ENCODE measurements at regions not wholly inside any gene's neighbourhood (a gene's known extent, or its start where the extent isn't known, plus 50 kb on each side); places are given as distances from the start of the nearest gene placed in this dataset.

DNA sequence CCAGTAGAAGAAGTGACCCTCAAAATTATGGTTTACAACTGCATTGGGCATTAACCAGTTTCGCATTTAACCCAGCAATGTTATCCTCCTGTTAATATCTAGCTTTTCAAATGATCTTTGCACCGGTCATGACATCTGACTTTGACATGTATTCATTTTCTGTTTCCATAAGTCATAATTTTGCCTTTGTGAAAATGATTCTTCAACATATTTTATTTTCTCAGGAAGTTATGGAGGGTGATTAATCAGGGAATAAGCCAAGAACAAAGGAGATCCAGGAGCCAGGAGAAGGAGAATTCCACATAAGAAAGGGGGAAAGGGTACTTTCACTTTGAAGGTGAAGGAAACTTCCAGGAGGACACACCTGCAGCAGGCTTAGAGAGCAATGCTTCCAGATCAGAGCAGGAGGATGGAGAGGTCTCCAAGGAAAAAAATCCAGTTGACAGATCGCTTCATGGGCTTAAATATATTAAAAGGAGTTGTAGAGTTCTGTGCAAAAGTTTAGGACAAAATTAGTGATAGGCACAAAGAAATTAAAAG, 92.1 kb upstream of the FAM3C start:
- no peak for DNase-seq

DNA sequence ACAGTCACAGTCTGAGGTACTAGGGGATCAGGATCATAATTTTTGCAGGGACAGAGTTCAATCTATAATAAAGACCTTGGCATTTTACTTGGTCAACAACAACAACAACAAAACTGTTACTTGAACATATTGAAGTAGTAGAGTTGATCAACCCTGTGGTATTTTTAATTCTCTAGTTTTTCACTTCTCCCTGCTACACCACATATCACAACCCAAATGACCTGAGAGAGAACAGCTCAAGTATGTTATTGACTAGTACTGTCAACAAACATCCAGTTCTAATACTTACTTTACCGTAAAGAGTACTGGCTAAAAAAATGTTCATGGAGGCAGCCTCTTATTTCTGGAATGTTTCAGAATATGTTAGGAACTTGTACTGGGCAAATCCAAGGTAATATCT, 90.5 kb upstream of the FAM3C start:
- DNase-seq: no peak

DNA sequence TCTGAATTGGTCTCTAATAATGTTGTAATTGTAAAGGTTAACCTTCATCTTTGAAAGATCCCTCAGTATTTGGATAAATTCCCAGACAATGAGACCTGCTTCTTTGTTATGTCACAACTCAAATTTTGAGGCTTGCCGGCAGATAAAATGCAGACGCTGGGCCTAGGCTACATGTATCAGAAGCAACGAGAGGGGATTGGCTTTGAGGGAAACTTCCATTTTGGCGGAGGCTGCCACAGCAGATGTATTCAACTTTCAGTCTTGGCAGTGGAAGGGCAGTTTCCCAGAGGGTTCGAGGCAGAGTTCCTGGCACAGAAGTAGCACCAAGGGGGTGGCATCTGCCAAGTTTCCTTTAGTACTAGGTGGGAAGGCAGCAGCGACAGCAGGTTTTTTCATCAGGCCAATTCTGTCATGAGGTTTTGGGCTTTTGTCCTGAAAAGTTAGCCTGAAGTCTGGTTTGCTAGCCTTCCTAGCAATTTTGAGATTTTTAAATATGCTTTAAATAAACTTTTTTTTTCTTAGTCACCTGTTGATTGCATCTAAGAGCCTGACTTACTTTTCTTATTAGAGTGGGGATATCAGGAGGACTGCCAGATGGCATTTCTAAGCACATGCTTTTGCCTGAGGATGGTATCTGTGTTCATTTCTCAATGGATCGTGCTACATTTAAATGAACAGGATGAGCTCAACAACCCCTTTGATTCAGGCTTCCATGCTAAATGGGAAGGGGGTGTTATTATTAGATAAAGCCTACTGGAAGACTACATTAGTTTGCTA, 89.5 kb upstream of the FAM3C start:
- DNase-seq: no peak

DNA sequence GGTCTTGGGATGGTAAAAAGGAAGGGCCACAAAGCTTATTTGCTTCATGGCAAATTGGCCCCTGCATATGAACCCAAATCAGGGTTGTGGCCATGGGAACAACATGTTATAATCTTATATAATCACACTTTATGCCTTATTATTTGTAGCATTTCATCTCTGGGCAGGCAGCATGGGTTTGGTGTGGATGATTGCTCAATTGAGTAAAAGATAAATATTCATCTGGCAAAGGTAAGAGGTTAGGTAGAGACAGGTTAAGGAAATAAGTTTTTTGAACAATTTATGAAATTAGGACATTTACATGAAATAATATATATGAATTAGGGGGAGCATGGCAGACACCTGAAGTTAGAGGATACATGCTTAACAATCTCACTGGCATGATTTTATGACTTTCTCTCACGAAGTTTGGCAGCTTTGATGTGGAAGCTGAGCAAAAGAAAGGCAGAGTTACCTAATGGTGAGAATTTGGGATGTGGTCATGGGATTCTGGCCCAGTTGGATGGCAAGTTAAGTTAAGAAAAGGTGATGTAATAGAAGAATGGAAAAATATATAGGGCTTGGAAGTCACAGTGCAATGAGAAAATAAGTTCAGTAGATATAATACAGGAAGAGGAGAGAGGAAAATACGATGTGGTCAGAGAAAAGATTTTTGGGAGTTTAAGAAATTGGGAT, 88.1 kb upstream of the FAM3C start:
- no peak for DNase-seq

DNA sequence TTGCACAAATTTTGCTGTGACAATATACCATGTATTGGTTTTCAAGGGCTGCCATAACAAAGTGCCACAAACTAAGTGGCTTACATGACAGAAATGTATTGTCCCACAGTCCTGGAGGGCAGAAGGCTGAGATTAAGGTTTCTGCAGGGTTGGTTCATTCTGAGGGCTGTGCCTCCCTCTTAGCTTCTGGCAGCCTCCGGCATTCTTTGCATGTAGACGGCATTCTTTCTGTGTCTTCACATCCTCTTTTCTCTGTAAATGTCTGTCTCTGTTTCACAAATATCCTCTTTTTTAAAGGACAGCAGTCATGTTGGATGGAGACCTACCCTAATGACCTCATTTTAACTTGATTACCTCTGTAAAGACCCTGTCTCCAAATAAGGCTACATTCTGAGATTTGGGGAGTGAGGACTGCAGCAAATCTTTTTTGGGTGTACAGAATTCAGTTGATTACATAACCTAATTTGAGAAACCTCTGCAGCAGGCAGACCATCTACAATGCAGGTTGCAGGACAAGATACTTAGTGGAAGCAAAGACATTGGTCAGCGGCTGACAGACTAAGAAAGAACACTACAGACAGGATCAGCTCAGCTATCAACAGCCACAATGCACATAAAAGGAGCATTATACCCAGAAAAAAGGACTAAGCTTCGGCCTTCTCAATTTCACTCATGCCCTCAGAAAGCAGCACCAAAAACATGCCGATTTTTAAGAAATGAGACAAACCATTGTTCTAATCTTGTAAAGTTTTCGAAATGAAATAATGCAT, 84.6 kb upstream of the FAM3C start:
- DNase-seq: no peak

DNA sequence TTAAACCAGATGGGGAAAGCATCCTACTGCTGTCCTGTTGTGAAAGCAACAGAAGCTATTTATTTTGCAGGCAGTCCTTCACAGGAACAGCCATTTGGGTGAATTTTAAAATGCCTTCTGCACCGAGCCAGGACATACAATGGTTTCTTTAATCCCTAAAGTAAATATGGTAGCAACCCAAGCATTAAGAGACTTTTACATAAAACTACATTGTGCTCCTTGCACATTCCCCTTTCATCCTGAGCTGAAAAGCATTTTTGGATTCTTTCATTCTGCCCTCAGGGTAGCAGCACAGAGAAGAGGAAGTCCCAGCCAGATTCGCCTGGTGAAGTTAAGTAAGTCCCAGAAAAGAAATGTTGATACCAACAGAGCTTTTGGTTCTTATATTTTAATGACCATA, 84.0 kb upstream of the FAM3C start:
- no peak for DNase-seq

DNA sequence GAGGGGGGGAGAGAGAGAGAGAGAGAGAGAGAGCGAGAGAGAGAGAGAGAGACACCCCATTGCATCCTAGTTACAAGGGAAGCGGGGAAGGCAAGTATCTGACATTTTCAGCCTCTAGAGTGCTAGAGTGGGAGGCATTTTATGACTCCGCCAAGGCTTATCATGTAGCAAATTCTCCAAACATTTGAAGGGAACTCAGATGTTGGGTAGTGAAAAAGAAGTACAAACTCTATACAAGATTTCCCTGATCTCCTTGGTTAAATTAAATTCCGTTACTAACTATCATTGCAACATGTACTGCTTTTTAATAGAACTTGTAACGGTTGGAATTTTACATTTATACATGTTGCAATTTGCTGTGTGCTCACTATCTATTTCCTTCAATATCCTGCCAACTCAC, 83.4 kb upstream of the FAM3C start:
- DNase-seq: no peak

DNA sequence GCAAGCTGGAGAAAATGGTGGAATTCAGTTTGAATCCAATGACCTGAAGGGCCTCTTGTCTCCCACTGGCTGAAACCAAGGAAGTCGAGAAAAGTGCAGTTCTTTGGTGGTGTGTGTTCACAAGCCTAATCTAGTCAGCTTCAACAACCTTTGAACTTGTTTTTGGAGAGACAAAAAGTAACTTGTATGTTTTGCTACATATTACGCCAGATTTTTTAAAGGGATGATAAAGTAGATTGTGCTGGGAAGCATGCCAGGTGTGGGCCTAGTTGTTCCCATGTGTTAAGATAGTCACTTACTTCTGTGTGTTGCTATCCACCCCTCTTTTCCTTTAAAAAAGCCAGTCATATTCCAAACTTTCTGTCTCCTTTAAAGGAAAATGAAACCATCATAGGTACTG, 79.7 kb upstream of the FAM3C start:
- no peak for DNase-seq

DNA sequence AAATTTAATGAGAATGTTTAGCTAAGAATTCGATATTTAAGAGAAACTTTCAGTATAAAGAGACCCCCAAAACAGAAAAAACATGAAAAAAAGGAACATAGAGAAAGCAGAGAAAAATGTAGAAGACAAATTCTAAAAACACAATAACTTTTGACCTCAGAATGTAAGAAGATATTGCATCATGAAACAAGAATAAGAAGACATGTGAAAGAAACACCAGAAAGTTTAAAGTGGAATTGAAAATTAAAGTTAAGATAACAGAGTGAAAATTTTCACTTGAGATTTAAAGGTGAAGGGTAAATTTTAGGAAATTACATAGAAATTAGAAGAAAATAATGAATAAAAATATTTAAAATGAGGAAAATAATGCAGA, 78.2 kb upstream of the FAM3C start:
- DNase-seq: no peak

DNA sequence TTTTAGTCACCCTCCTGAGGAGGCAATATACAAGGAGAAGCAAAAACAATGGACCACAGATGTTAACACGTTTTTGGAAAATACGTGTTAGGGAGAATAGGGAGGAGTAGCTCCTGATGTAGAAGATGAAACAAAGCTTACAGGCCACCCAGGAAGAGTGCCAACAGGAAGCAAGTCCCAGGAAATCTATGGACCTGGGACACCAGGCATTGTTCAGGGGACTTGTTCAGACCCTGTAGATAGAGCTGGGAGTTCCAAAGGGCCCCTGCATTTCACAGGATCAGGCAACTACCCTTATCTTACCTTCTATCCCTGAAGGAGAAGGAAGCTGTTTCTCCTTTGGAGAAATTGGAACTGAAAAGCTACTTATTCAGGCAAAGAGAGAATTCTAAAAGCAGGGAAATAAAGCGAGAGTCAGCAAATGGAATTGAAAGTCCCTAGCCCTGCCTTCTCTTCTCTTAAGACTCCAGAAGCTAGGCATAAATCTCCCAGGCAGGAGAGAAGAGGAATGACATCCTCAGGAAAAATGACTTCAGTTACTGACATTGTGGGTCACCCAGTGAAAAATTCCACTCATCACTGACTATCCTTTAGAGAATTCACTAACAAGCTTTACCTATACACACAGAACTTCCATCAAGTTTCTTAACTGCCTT, 77.7 kb upstream of the FAM3C start:
- no peak for DNase-seq

DNA sequence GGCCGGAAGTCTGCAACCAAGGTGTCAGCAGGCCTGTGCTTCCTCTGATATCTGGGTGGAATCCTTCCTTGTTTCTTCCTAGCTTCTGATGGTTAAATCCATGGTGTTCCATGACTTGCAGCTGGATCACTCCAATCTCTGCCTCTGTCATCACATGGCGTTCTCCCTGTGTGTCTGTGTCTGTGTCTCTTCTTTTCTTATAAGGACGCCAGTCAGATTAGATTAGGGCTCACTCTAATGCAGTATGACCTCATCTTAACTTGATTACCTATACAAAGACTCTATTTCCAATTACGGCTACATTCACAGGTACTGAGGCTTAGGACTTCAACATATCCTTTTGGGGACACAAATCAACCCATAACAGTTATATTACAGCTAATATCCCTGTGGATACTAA, 70.3 kb upstream of the FAM3C start:
- DNase-seq: no peak

DNA sequence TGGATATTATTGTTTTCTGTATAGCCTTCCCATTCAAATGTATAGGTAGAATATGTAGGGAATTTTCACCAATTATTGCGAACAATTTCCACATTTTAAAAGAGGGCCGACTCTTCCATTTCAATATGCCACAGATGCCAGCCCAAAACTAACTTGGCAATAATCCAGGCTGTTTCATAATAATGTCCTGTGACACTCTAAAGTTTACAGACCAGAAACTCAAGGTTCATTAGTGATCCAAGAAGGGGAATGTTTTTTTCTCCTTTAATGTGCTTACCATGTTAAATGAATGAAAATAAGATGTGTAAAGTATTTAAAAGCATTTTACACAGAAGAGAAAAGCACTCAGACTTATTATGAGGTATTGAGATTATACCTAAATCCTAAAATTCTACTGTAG, 63.0 kb upstream of the FAM3C start:
- DNase-seq: no peak

DNA sequence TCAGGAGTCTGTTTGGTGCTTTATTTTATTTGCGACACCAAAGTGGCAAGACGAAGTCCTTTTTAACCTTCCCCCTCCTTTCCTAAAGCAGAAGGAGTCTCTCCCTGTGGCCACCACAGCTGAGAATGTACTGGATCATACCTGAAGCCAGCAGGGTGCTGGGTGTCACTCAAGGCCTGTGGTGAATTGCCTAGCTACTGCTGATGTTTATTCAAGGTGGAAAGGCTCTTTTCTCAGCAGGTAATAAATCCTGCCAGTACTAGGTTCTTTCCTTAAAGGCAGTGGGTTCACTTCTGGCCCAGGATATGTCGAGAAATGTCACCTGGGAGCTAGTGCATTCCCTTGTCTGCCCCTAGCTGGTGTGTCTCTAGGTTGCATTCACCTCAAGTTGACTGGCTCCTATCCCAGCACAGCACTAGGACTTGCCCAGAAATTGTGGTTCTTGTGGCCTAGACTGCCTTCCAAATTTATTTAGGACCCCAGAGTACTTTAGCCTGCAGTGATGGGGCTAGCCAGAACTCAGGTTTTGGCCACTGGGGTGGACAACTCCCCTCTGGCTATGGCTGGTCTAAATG, 60.8 kb upstream of the FAM3C start:
- no peak for DNase-seq

DNA sequence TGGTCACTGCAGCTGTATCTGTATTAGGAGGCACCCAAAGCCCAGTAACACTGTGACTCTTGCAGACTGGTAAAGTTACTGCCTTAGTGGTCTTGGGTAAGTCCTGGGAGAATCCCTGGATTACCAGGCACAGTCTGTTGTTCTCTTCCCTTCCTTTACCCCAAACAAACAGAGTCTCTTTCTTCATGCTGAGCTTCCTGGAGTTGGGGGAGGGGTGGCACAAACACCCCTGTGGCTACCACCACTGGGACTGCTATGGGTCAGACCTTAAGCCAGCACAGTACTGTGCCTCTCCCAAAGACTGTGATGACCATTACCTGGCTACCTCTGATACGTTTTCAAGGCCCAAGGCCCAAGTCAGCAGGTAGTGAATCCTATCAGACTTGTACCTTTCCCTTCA, 59.9 kb upstream of the FAM3C start:
- DNase-seq: no peak

DNA sequence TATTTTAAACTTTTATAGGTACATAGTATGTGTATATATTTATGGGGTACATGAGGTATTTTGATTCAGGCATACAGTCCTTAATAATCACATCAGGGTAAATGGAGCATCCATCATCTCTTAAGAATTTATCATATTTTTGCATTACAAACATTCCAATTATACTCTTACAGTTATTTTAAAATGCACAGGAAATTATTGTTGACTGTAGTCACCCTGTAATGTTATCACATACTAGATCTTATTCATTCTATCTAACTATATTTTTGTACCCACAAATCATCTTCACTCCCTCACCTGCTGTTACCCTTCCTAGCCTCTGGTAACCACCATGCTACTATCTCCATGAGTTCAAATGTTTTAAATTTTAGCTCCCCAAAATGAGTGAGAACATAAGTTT, 56.3 kb upstream of the FAM3C start:
- no peak for DNase-seq

DNA sequence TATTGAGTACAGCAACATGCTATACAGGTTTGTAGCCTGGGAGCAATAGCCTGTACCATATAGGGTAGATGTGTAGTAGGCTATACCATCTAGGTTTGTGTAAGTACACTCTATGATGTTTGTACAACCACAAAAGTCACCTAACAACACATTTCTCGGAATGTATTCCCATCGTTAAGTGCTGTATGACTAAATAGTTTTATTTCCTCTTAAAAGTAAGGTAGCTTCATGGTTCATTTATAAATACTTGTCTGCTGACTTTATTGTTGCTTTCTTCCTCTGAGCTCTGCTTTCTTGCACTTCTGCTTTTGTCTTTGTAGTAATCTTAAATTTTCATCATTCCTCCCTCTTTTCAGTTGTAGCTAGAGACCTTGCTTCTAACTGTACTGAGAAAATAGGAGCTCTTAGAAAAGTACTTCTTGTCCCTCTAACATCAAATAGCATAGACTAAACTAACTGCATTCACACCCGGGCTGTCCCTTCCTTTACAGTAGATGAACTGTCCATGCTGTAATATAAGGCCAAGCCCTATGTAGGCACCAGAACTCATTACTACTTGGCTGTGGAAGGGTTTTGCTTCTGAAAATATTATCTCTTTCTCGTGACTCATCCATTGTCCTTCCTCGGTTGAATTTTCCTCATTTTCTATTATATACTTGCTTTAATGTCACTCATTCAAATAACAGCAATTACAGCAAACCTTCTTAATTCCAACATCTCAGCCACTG, 55.4 kb upstream of the FAM3C start:
- DNase-seq: no peak

DNA sequence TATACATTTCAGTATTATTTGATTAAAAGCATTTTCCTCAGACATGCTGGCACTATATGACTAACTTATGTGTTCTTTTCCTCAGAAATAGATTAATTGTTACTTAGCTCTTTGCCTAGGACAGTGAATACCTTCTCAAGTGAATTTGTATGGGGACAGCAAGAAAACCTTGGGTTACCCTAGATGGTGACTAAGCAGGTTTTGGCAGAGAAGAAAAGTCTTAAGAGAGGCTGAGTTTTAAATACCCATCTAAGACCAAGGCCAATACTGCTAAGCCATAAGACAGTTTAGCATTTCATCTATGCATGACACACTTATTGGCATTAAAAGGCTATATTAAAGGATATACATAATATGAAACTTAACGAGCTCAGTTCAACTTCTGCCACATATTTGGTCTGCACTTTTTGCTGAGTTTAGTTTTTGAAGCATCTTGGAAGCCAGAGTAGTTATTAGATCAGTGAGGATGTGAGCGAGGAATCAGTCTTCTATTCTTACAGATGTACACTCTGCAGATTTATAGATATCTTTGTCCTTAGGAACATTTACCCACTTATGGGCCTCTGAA, 54.6 kb upstream of the FAM3C start:
- no peak for DNase-seq

DNA sequence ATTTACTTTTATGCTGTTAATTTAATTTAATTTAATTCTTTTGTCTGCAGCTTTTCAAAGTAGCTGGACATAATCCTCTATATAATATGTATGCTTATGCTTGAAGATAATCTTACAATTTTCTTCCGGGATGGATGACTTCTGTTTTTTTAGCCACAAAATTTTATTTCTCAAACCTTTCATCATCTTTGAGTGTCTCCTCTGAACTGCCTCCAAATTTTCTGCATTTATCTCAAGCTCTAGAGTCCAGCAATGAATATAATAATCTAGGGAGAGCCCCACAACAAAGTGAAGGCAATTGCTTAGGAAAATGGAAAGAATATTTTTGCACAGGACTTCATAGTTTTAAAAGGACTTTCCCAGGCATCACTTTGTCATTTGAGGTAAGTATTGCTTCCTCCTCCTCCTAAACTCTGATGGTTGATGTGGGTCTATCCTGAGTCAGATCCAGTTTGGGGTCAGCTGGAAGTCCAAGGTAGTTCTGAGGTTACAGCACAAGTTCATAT, 53.7 kb upstream of the FAM3C start:
- no peak for DNase-seq

DNA sequence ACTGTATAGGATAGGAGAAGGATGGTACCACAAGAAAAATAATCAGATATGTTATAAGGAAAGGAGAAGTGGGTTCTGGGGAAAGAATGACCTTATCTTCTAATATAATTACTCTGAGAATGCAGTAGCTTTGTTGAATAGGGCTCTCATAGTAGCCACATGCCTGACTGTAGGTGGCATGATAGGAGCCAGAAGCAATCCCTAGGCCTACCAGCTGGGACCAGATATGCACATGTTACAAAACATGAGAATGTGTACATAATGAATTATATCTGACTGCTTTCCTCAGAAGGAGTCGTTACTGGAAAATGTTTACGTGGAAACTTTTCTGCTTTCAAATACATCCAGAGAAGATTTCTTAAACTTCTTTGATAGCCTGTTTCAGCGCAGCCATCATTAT, 53.2 kb upstream of the FAM3C start:
- DNase-seq: no peak

DNA sequence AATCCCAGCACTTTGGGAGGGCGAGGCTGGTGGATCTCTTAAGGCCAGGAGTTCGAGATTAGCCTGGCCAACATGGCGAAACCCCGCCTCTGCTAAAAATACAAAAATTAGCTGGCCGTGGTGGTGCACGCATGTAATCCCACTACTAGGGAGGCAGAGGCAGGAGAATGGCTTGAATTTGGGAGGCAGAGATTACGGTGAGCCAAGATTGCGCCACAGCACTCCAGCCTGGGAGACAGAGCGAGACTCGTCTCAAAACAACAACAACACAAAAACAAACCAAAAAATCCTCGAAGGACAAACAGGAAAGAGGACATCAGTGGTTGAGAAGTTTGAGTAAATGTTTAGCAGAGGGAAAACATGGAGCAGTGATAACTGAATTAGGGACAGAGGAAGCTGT, 52.3 kb upstream of the FAM3C start:
- DNase-seq: no peak

DNA sequence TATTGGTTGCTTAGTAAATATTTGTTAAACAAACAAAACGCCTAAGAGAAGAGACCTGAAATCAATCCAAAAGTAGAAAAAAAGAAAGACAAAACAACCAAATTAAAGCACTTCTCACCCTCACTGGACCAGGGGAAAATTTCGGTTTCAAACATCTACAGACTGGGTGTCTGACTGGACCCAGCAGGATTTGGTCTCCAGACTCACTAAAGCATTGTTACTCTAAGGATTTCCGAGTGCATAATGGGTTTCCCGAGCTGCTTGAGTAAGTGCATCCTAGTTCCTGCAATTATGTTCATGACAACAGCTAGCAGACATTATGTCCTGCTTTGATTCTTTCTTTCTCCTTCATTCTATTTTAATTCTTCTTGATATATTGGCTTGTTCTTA, 51.8 kb upstream of the FAM3C start:
- DNase-seq: no peak

Measured in bone marrow (tissue), 2 donors.